UCSD-AML1 (cell line): ENCODE measurements at regions not wholly inside any gene's neighbourhood (a gene's known extent, or its start where the extent isn't known, plus 50 kb on each side); places are given as distances from the start of the nearest gene placed in this dataset.

Source experiments
- DNase-seq: peaks from one replicate; lab custom pipeline; 2025; ENCODE audit not compliant: unreplicated experiment; lab: John Stamatoyannopoulos, UW

- no peak for DNase-seq
Observed at GRCh38 chr20:21653628-21654027, 51.8 kb upstream of the PAX1 start.

GRCh38 chr20:21643417-21643816 lies 62.0 kb upstream of the PAX1 start:
- DNase-seq, result no peak

- no peak for DNase-seq
Observed at GRCh38 chr20:21640556-21640955, 64.9 kb upstream of the PAX1 start.

- DNase-seq, result no peak
Observed at GRCh38 chr20:21633829-21634228, 71.6 kb upstream of the PAX1 start.

- DNase-seq, result no peak
Observed at GRCh38 chr20:21632735-21633053, 72.8 kb upstream of the PAX1 start.

GRCh38 chr20:21632031-21632734 lies 73.3 kb upstream of the PAX1 start:
- no peak for DNase-seq

GRCh38 chr20:21628800-21629199 lies 76.7 kb upstream of the PAX1 start:
- DNase-seq, result no peak

- DNase-seq, result no peak
Observed at GRCh38 chr20:21623781-21624094, 81.7 kb upstream of the PAX1 start.

GRCh38 chr20:21623074-21623780 lies 82.2 kb upstream of the PAX1 start:
- no peak for DNase-seq

GRCh38 chr20:21622097-21622857 lies 83.2 kb upstream of the PAX1 start:
- DNase-seq, result no peak

GRCh38 chr20:21618759-21619416 lies 86.6 kb upstream of the PAX1 start:
- DNase-seq, result no peak

- peak; percentile 34 for DNase-seq
Observed at GRCh38 chr20:21615617-21616080, 89.8 kb upstream of the PAX1 start.

GRCh38 chr20:21614980-21615379 lies 90.5 kb upstream of the PAX1 start:
- DNase-seq, result no peak

- no peak for DNase-seq
Observed at GRCh38 chr20:21613512-21613911, 92.0 kb upstream of the PAX1 start.

GRCh38 chr20:21609981-21610380 lies 95.5 kb upstream of the PAX1 start:
- no peak for DNase-seq

GRCh38 chr20:21609221-21609620 lies 95.4 kb upstream of the NKX2-2 start:
- no peak for DNase-seq

GRCh38 chr20:21608777-21609176 lies 94.9 kb upstream of the NKX2-2 start:
- DNase-seq, result no peak

- no peak for DNase-seq
Observed at GRCh38 chr20:21607971-21608725, 94.3 kb upstream of the NKX2-2 start.

- DNase-seq, result no peak
Observed at GRCh38 chr20:21601799-21602198, 87.9 kb upstream of the NKX2-2 start.

GRCh38 chr20:21586682-21587081 lies 72.8 kb upstream of the NKX2-2 start:
- no peak for DNase-seq
